ENCODE measurements at regions not wholly inside any gene's neighbourhood (a gene's known extent, or its start where the extent isn't known, plus 50 kb on each side); places are given as distances from the start of the nearest gene placed in this dataset.

DNA sequence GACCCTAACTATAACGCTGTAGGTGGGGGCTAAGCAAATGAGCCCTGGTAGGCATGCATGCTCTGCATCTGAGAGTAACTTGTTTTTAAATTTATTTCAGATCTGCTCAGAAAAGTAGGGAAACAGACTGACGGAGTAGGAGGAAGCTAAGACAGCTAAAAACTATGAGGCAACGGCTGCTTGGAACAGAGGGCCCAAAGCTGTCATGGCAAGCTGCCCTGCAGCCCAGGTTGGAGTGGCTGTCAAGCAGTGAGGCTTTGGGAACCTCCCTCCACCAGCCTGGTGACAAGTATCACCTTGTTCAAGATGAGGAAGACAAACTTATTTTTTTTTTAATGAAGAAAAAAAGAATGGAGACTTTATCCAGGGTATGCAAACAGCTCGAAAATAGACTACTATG is 439.8 kb downstream of the NLGN4X start:
- no peaks in the 10 kb centered on the region for H3K9me1 ChIP-seq (ENCODE audit: control insufficient read depth, insufficient read depth, low read length)
- H3K36me3 ChIP-seq (ENCODE audit: control insufficient read depth, insufficient read depth, low read length) = no peaks in the 10 kb centered on the region
- TF ChIP-seq ZNF436 (CRISPR knock-in tag; IDR thresholded peaks at IDR 0.05) = no peak
- no peak for TF ChIP-seq CCAR2 (IDR thresholded peaks at IDR 0.05; ENCODE audit: low read depth, low read length)
- TF ChIP-seq FUS (optimal IDR thresholded peaks at IDR 0.05; ENCODE audit: low read depth, low read length) = no peak
- TF ChIP-seq, protein P1, sequence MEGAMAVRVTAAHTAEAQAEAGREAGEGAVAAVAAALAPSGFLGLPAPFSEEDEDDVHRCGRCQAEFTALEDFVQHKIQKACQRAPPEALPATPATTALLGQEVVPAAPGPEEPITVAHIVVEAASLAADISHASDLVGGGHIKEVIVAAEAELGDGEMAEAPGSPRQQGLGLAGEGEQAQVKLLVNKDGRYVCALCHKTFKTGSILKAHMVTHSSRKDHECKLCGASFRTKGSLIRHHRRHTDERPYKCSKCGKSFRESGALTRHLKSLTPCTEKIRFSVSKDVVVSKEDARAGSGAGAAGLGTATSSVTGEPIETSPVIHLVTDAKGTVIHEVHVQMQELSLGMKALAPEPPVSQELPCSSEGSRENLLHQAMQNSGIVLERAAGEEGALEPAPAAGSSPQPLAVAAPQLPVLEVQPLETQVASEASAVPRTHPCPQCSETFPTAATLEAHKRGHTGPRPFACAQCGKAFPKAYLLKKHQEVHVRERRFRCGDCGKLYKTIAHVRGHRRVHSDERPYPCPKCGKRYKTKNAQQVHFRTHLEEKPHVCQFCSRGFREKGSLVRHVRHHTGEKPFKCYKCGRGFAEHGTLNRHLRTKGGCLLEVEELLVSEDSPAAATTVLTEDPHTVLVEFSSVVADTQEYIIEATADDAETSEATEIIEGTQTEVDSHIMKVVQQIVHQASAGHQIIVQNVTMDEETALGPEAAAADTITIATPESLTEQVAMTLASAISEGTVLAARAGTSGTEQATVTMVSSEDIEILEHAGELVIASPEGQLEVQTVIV (CRISPR knock-in tag; IDR thresholded peaks at IDR 0.05; ENCODE audit: borderline replicate concordance) = no peak
- TF ChIP-seq, protein P2, sequence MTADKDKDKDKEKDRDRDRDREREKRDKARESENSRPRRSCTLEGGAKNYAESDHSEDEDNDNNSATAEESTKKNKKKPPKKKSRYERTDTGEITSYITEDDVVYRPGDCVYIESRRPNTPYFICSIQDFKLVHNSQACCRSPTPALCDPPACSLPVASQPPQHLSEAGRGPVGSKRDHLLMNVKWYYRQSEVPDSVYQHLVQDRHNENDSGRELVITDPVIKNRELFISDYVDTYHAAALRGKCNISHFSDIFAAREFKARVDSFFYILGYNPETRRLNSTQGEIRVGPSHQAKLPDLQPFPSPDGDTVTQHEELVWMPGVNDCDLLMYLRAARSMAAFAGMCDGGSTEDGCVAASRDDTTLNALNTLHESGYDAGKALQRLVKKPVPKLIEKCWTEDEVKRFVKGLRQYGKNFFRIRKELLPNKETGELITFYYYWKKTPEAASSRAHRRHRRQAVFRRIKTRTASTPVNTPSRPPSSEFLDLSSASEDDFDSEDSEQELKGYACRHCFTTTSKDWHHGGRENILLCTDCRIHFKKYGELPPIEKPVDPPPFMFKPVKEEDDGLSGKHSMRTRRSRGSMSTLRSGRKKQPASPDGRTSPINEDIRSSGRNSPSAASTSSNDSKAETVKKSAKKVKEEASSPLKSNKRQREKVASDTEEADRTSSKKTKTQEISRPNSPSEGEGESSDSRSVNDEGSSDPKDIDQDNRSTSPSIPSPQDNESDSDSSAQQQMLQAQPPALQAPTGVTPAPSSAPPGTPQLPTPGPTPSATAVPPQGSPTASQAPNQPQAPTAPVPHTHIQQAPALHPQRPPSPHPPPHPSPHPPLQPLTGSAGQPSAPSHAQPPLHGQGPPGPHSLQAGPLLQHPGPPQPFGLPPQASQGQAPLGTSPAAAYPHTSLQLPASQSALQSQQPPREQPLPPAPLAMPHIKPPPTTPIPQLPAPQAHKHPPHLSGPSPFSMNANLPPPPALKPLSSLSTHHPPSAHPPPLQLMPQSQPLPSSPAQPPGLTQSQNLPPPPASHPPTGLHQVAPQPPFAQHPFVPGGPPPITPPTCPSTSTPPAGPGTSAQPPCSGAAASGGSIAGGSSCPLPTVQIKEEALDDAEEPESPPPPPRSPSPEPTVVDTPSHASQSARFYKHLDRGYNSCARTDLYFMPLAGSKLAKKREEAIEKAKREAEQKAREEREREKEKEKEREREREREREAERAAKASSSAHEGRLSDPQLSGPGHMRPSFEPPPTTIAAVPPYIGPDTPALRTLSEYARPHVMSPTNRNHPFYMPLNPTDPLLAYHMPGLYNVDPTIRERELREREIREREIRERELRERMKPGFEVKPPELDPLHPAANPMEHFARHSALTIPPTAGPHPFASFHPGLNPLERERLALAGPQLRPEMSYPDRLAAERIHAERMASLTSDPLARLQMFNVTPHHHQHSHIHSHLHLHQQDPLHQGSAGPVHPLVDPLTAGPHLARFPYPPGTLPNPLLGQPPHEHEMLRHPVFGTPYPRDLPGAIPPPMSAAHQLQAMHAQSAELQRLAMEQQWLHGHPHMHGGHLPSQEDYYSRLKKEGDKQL (CRISPR knock-in tag; IDR thresholded peaks at IDR 0.05; ENCODE audit: borderline replicate concordance) = no peak
- no peak for TF ChIP-seq HMG20A (CRISPR knock-in tag; conservative IDR thresholded peaks at IDR 0.05)
- TF ChIP-seq ZBTB7A (IDR thresholded peaks at IDR 0.05; ENCODE audit: borderline replicate concordance, control insufficient read depth, low read depth, low read length) = no peak
- TF ChIP-seq, protein P3, sequence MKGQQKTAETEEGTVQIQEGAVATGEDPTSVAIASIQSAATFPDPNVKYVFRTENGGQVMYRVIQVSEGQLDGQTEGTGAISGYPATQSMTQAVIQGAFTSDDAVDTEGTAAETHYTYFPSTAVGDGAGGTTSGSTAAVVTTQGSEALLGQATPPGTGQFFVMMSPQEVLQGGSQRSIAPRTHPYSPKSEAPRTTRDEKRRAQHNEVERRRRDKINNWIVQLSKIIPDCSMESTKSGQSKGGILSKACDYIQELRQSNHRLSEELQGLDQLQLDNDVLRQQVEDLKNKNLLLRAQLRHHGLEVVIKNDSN (CRISPR knock-in tag; IDR thresholded peaks at IDR 0.05) = no peak
- no peak for TF ChIP-seq IRF2 (CRISPR knock-in tag; IDR thresholded peaks at IDR 0.05)
- no peak for TF ChIP-seq DIDO1 (tag; IDR thresholded peaks at IDR 0.05; ENCODE audit: low read depth)
- TF ChIP-seq OTX1 (CRISPR knock-in tag; IDR thresholded peaks at IDR 0.05) = no peak
- TF ChIP-seq HNRNPLL (IDR thresholded peaks at IDR 0.05; ENCODE audit: low read depth, low read length, poor library complexity, severe bottlenecking) = no peak
- TF ChIP-seq ZNF12 (CRISPR knock-in tag; IDR thresholded peaks at IDR 0.05) = no peak
- no peak for TF ChIP-seq TCFL5 (CRISPR knock-in tag; conservative IDR thresholded peaks at IDR 0.05)
- no peak for TF ChIP-seq KDM4B (IDR thresholded peaks at IDR 0.05; ENCODE audit: borderline replicate concordance in 2 of 2, low read depth in 1 of 2)
- no peak for TF ChIP-seq RHOXF2B (CRISPR knock-in tag; conservative IDR thresholded peaks at IDR 0.05)
- H3K27ac ChIP-seq (ENCODE audit: extremely low read depth, low read depth, low read length) = no peak overlapping the region
- H3K79me2 ChIP-seq (ENCODE audit: control insufficient read depth, insufficient read depth, low read length) = no peaks in the 10 kb centered on the region
- ChIA-PET POLR2A (no interaction called here), CTCF (ENCODE audit: low intra/inter-chr PET ratio) (no interaction called here)
- no peak overlapping the region for H3K9ac ChIP-seq (ENCODE audit: insufficient read depth in 1 of 2, low read depth in 2 of 2, low read length in 2 of 2)
- no peak overlapping the region for H2AFZ ChIP-seq (ENCODE audit: low read depth, low read length)
- no peak overlapping the region for H3K4me2 ChIP-seq (ENCODE audit: insufficient read depth, low read length)
- BruUV-seq (replicated peaks) = no TSS peak
- no peaks in the 10 kb centered on the region for H4K20me1 ChIP-seq (replicated peaks; ENCODE audit: control insufficient read depth, insufficient read depth, low read length)
- ATAC-seq (no peak), FAIRE-seq (no peak), DNase-seq (ENCODE audit: extremely low read depth in 1 of 4, low spot score in 3 of 4) (no peak)
- H3K4me1 ChIP-seq (replicated peaks in 1 of 2; ENCODE audit: control insufficient read depth in 2 of 2, insufficient read depth in 2 of 2, low read length in 2 of 2) = no peaks in the 10 kb centered on the region
- H3K27me3 ChIP-seq (ENCODE audit: control insufficient read depth in 2 of 2, insufficient read depth in 2 of 2, low read length in 2 of 2) = no peaks in the 10 kb centered on the region
- H3K4me3 ChIP-seq = no peak overlapping the region
- in situ Hi-C loops (cut with MboI) (no loop called here), intact Hi-C loops (cut with micrococcal nuclease) (no loop called here)
- H3K9me3 ChIP-seq (replicated peaks; ENCODE audit: control insufficient read depth, insufficient read depth, low read depth, low read length) = no peaks in the 10 kb centered on the region
- 0% methylated on average over 3 of the region's 4 CpGs for WGBS (ENCODE audit: insufficient coverage, low coverage, missing lambda C conversion rate)
